ENCODE measurements at regions not wholly inside any gene's neighbourhood (a gene's known extent, or its start where the extent isn't known, plus 50 kb on each side); places are given as distances from the start of the nearest gene placed in this dataset.

GRCh38 chr7:136180984-136181383 lies 203.8 kb upstream of the MTPN start:
- H3K27me3 ChIP-seq = no peaks in the 10 kb centered on the region
- WGBS, 2 donors = 79 to 80% methylated on average over 7 of the region's 7 CpGs
- H3K4me1 ChIP-seq = peaks cover 0 to 11% (median 0%) of the 10 kb centered on the region in 9 donors
- no peak for ATAC-seq
- TF ChIP-seq CTCF (IDR thresholded peaks at IDR 0.05) = no peak
- peak overlapping the region in 5 of 10 donors; percentile 36 to 66 (median 55) for H3K27ac ChIP-seq
- no peak for DNase-seq
- H3K9me3 ChIP-seq = no peaks in the 10 kb centered on the region
- H3K4me3 ChIP-seq = no peak overlapping the region
- intact Hi-C loops (cut with DNase I) = no loop called here
- H3K36me3 ChIP-seq = no peaks in the 10 kb centered on the region

GRCh38 chr7:136179851-136180721 lies 202.9 kb upstream of the MTPN start:
- intact Hi-C loops (cut with DNase I) = no loop called here
- no peak for DNase-seq
- H3K27ac ChIP-seq = peak overlapping the region in 6 of 10 donors; percentile 33 to 66 (median 56)
- peak in 7 of 8 donors; percentile 69 to 94 (median 82) for ATAC-seq
- WGBS, 2 donors = 23 to 28% methylated on average over 5 of the region's 5 CpGs
- H3K36me3 ChIP-seq = no peaks in the 10 kb centered on the region
- no peaks in the 10 kb centered on the region for H3K27me3 ChIP-seq
- H3K4me3 ChIP-seq = no peak overlapping the region
- TF ChIP-seq CTCF (IDR thresholded peaks at IDR 0.05) = no peak
- H3K4me1 ChIP-seq = peaks cover 0 to 11% (median 0%) of the 10 kb centered on the region in 9 donors
- H3K9me3 ChIP-seq = no peaks in the 10 kb centered on the region

- Histone ChIP-seq H3K4me3 (no peak overlapping the region), H3K4me1 (peaks cover 0 to 11% (median 0%) of the 10 kb centered on the region in 9 donors), H3K27me3 (no peaks in the 10 kb centered on the region), H3K36me3 (no peaks in the 10 kb centered on the region), H3K27ac (peak overlapping the region in 3 of 10 donors; percentile 55 to 66 (median 66)), H3K9me3 (no peaks in the 10 kb centered on the region)
- no peak for TF ChIP-seq CTCF (IDR thresholded peaks at IDR 0.05)
- 65 to 66% methylated on average over 5 of the region's 5 CpGs for WGBS, 2 donors
- ATAC-seq = no peak
- intact Hi-C loops (cut with DNase I) = no loop called here
- no peak for DNase-seq
These were observed 202.0 kb upstream of the MTPN start for GRCh38 chr7:136179154-136179553.

- no peak for TF ChIP-seq CTCF (IDR thresholded peaks at IDR 0.05)
- no peak overlapping the region for H3K27ac ChIP-seq
- ATAC-seq = no peak
- no peak overlapping the region for H3K4me3 ChIP-seq
- no peaks in the 10 kb centered on the region for H3K36me3 ChIP-seq
- peaks cover 0 to 10% (median 0%) of the 10 kb centered on the region in 9 donors for H3K4me1 ChIP-seq
- no peak for DNase-seq
- no peaks in the 10 kb centered on the region for H3K27me3 ChIP-seq
- H3K9me3 ChIP-seq = no peaks in the 10 kb centered on the region
- intact Hi-C loops (cut with DNase I) = no loop called here
- 58 to 75% methylated on average over 5 of the region's 5 CpGs for WGBS, 2 donors
These were observed 197.4 kb upstream of the MTPN start for GRCh38 chr7:136174477-136175125.
